ENCODE measurements at regions not wholly inside any gene's neighbourhood (a gene's known extent, or its start where the extent isn't known, plus 50 kb on each side); places are given as distances from the start of the nearest gene placed in this dataset.
"Not testable (repeated sequence)": the region's sequence is repeated elsewhere in the genome, so short reads cannot be mapped to it uniquely, and the experiment has no call there.

DNA sequence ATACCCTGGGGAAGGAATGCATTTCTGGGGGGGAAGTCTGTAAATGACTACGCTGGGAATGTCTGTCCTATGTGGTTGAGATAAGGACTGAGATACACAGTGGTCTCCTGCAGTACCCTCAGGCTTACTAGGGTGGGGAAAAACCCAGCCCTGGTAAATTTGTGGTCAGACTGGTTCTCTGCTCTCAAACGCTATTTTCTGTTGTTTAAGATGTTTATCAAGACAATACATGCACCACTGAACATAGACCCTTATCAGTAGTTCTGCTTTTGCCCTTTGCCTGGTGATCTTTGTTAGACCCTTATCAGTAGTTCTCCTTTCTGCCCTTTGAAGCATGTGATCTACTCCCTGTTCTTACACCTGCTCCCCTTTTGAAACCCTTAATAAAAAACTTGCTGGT lies 173.9 kb downstream of the SKIDA1 start:
- H3K4me2 ChIP-seq (ENCODE audit: insufficient read depth in 1 of 2, low read depth in 2 of 2, low read length in 2 of 2); H3K27me3 ChIP-seq (replicated peaks in 1 of 4; ENCODE audit: control insufficient read depth in 3 of 4, extremely low read depth in 1 of 4, insufficient read depth in 3 of 4, low read length in 3 of 4); H3K79me1 ChIP-seq (ENCODE audit: low read depth, low read length); H4K91ac ChIP-seq (replicated peaks; ENCODE audit: insufficient read length, low read length); H3K4me1 ChIP-seq (replicated peaks in 1 of 4; ENCODE audit: control insufficient read depth in 3 of 4, insufficient read depth in 4 of 4, low read length in 3 of 4); H4K8ac ChIP-seq (ENCODE audit: extremely low read depth, insufficient read depth, low read length); CTCF ChIA-PET (ENCODE audit: partially characterized antibody); H2AFZ ChIP-seq (ENCODE audit: low read length); H3K4ac ChIP-seq (replicated peaks; ENCODE audit: insufficient read length, low read depth, low read length); H3K79me2 ChIP-seq (ENCODE audit: control insufficient read depth in 1 of 2, insufficient read depth in 2 of 2, low read length in 2 of 2); H3K36me3 ChIP-seq (ENCODE audit: control insufficient read depth in 2 of 4, insufficient read depth in 4 of 4, low read length in 3 of 4); H2AK5ac ChIP-seq (ENCODE audit: low read depth, low read length); H2BK20ac ChIP-seq (ENCODE audit: low read length); H2BK15ac ChIP-seq (ENCODE audit: low read length); H3K14ac ChIP-seq (ENCODE audit: insufficient read length); H2BK5ac ChIP-seq (ENCODE audit: low read depth, low read length); H4K5ac ChIP-seq (ENCODE audit: insufficient read length, low read depth, low read length); FAIRE-seq; DNase-seq (ENCODE audit: low read depth in 1 of 2, low spot score in 2 of 2); H3K9ac ChIP-seq (replicated peaks in 1 of 4; ENCODE audit: extremely low read depth in 1 of 4, low read depth in 3 of 4, low read length in 3 of 4); H3K27ac ChIP-seq (ENCODE audit: low read depth, low read length); H3K23ac ChIP-seq (ENCODE audit: insufficient read length); H4K20me1 ChIP-seq (replicated peaks in 1 of 2; ENCODE audit: control insufficient read depth in 1 of 2, insufficient read depth in 2 of 2, low read length in 2 of 2); H2BK12ac ChIP-seq (ENCODE audit: low read depth, low read length); POLR2A ChIA-PET (ENCODE audit: partially characterized antibody); H3K18ac ChIP-seq (ENCODE audit: extremely low read depth, low read length); H3K23me2 ChIP-seq (ENCODE audit: low read depth, low read length); H3K56ac ChIP-seq (replicated peaks; ENCODE audit: insufficient read length, low read depth, low read length); H3K9me3 ChIP-seq (ENCODE audit: insufficient read depth in 2 of 2, low read depth in 1 of 2, low read length in 1 of 2); H3K4me3 ChIP-seq (ENCODE audit: extremely low read depth in 1 of 4, insufficient read depth in 2 of 4, low read depth in 3 of 4, low read length in 4 of 4); H2BK120ac ChIP-seq (replicated peaks; ENCODE audit: low read depth, low read length): not testable (repeated sequence)
- WGBS, 2 experiments (ENCODE audit: extremely low coverage in 1 of 2, insufficient coverage in 1 of 2, insufficient read length in 1 of 2, insufficient replicate concordance in 2 of 2, low coverage in 1 of 2, low lambda C conversion rate in 2 of 2, missing lambda C conversion rate in 1 of 2): 94% methylated on average over 2 of the region's 2 CpGs; no CpG with 5 or more reads in 1 of the 2 experiments
